ENCODE measurements at regions not wholly inside any gene's neighbourhood (a gene's known extent, or its start where the extent isn't known, plus 50 kb on each side); places are given as distances from the start of the nearest gene placed in this dataset.

DNA sequence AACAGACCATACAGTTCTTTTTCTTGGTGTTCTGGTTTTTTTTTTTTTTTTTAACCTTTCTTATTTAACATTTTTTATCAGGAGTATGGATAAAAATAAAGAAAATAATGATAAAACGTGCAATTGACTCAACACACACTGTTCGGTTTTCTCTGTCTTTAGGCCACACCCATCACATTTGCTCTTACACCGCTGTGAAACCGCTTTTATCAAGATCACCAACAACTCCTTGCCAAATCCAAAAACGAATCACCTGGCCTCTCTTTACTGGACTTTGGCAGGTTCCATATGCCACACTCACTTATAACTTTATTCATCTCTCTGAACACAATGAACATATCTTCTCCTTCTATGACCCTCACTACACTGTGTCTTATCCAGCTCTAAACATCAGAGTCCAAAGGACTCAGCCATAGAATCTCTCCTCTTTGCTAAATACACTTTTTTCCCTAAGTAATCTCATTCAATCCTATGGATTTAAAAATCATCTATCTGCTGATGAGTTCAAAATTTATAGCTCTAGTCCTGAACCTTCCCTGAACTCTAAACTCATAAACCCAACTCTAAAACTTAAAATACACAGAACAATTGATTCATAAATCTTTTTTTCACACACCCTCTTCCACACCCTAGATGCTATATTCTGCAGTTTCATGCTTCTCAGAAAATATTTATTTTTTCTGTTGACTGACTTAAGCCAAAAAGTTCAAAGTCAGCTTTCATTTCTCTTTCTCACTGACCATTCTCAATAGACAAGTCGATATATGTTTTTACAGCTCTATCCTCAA lies 800.6 kb upstream of the SOX9 start:
- Histone ChIP-seq H4K12ac (ENCODE audit: low read depth, low read length) (no peak overlapping the region), H3K23ac (ENCODE audit: low read length) (no peak overlapping the region), H3K36me3 (ENCODE audit: control insufficient read depth in 1 of 2, insufficient read depth in 2 of 2, low read length in 2 of 2) (no peaks in the 10 kb centered on the region), H2AFZ (ENCODE audit: insufficient read depth, low read length, poor library complexity) (no peak overlapping the region), H3K4me3 (ENCODE audit: low read depth, low read length) (no peak overlapping the region), H3K27me3 (ENCODE audit: insufficient read depth, low read length) (no peaks in the 10 kb centered on the region), H3K4ac (ENCODE audit: low read depth, low read length) (no peak overlapping the region), H3K14ac (ENCODE audit: low read length) (no peak overlapping the region), H3K79me2 (ENCODE audit: control insufficient read depth, insufficient read depth, low read length, poor library complexity) (no peaks in the 10 kb centered on the region), H3K27ac (ENCODE audit: low read depth, low read length) (no peak overlapping the region), H3K9ac (ENCODE audit: low read length) (no peak overlapping the region), H2BK5ac (ENCODE audit: low read depth, low read length, poor library complexity) (no peak overlapping the region), H4K91ac (ENCODE audit: low read depth, low read length) (no peak overlapping the region), H3K9me3 (ENCODE audit: insufficient read depth, low read depth, low read length) (no peaks in the 10 kb centered on the region), H3K4me2 (ENCODE audit: low read length) (no peak overlapping the region), H3K4me1 (ENCODE audit: control insufficient read depth in 1 of 2, insufficient read depth in 2 of 2, low read length in 2 of 2) (no peaks in the 10 kb centered on the region), H2BK120ac (ENCODE audit: insufficient read depth, low read length, poor library complexity) (no peak overlapping the region), H2BK12ac (ENCODE audit: low read length) (no peak overlapping the region), H3K79me1 (ENCODE audit: low read length) (no peaks in the 10 kb centered on the region), H4K8ac (ENCODE audit: low read depth, low read length) (no peak overlapping the region), H2AK5ac (ENCODE audit: low read length) (no peak overlapping the region), H3K18ac (ENCODE audit: low read length) (no peak overlapping the region)
- no peak for DNase-seq
- no CpG with 5 or more reads among the region's 6 CpGs for WGBS (ENCODE audit: extremely low coverage, insufficient coverage, insufficient read length)

GRCh38 chr17:71325117-71325516 lies 795.7 kb upstream of the SOX9 start:
- WGBS (ENCODE audit: extremely low coverage, insufficient coverage, insufficient read length) = no CpG with 5 or more reads among the region's 1 CpG
- H3K18ac ChIP-seq (ENCODE audit: low read length) = no peak overlapping the region
- no peaks in the 10 kb centered on the region for H3K36me3 ChIP-seq (ENCODE audit: control insufficient read depth in 1 of 2, insufficient read depth in 2 of 2, low read length in 2 of 2)
- H3K4me1 ChIP-seq (ENCODE audit: control insufficient read depth in 1 of 2, insufficient read depth in 2 of 2, low read length in 2 of 2) = no peaks in the 10 kb centered on the region
- H3K9ac ChIP-seq (ENCODE audit: low read length) = no peak overlapping the region
- H4K91ac ChIP-seq (ENCODE audit: low read depth, low read length) = no peak overlapping the region
- no peaks in the 10 kb centered on the region for H3K79me1 ChIP-seq (ENCODE audit: low read length)
- H3K4me2 ChIP-seq (ENCODE audit: low read length) = no peak overlapping the region
- H3K79me2 ChIP-seq (ENCODE audit: control insufficient read depth, insufficient read depth, low read length, poor library complexity) = no peaks in the 10 kb centered on the region
- H2AK5ac ChIP-seq (ENCODE audit: low read length) = no peak overlapping the region
- H4K12ac ChIP-seq (ENCODE audit: low read depth, low read length) = no peak overlapping the region
- no peak overlapping the region for H2BK120ac ChIP-seq (ENCODE audit: insufficient read depth, low read length, poor library complexity)
- no peak overlapping the region for H3K14ac ChIP-seq (ENCODE audit: low read length)
- no peaks in the 10 kb centered on the region for H3K9me3 ChIP-seq (ENCODE audit: insufficient read depth, low read depth, low read length)
- H3K27ac ChIP-seq (ENCODE audit: low read depth, low read length) = no peak overlapping the region
- no peak overlapping the region for H4K8ac ChIP-seq (ENCODE audit: low read depth, low read length)
- H2AFZ ChIP-seq (ENCODE audit: insufficient read depth, low read length, poor library complexity) = no peak overlapping the region
- DNase-seq = no peak
- no peak overlapping the region for H3K23ac ChIP-seq (ENCODE audit: low read length)
- H3K4ac ChIP-seq (ENCODE audit: low read depth, low read length) = no peak overlapping the region
- no peak overlapping the region for H3K4me3 ChIP-seq (ENCODE audit: low read depth, low read length)
- no peak overlapping the region for H2BK12ac ChIP-seq (ENCODE audit: low read length)
- no peak overlapping the region for H2BK5ac ChIP-seq (ENCODE audit: low read depth, low read length, poor library complexity)
- no peaks in the 10 kb centered on the region for H3K27me3 ChIP-seq (ENCODE audit: insufficient read depth, low read length)

DNA sequence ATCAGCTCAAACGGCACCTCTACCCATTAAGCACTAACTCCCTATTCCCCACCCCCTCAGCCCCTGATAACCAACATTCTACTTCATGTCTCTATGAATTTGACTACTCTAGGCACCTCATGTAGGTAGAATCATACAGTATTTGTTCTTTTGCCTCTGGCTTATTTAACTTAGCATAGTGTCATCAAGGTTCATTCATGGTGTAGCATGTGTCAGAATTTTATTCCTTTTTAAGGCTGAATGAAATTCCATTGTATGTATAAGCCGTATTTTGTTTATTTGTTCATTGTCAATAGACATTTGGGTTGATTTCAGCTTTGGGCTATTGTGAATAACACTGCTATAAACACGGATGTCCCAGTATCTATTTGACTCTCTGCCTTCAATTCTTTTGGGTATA lies 794.9 kb upstream of the SOX9 start:
- no peak overlapping the region for H3K27ac ChIP-seq (ENCODE audit: low read depth, low read length)
- H3K27me3 ChIP-seq (ENCODE audit: insufficient read depth, low read length) = no peaks in the 10 kb centered on the region
- no peak overlapping the region for H4K91ac ChIP-seq (ENCODE audit: low read depth, low read length)
- no peak overlapping the region for H3K23ac ChIP-seq (ENCODE audit: low read length)
- H2AK5ac ChIP-seq (ENCODE audit: low read length) = no peak overlapping the region
- no peak overlapping the region for H4K8ac ChIP-seq (ENCODE audit: low read depth, low read length)
- no peak overlapping the region for H2BK5ac ChIP-seq (ENCODE audit: low read depth, low read length, poor library complexity)
- no peak overlapping the region for H3K14ac ChIP-seq (ENCODE audit: low read length)
- H3K4ac ChIP-seq (ENCODE audit: low read depth, low read length) = no peak overlapping the region
- H3K4me2 ChIP-seq (ENCODE audit: low read length) = no peak overlapping the region
- no peak overlapping the region for H4K12ac ChIP-seq (ENCODE audit: low read depth, low read length)
- H2AFZ ChIP-seq (ENCODE audit: insufficient read depth, low read length, poor library complexity) = no peak overlapping the region
- no peak overlapping the region for H3K18ac ChIP-seq (ENCODE audit: low read length)
- no peak overlapping the region for H2BK120ac ChIP-seq (ENCODE audit: insufficient read depth, low read length, poor library complexity)
- H3K36me3 ChIP-seq (ENCODE audit: control insufficient read depth in 1 of 2, insufficient read depth in 2 of 2, low read length in 2 of 2) = no peaks in the 10 kb centered on the region
- H3K4me1 ChIP-seq (ENCODE audit: control insufficient read depth in 1 of 2, insufficient read depth in 2 of 2, low read length in 2 of 2) = no peaks in the 10 kb centered on the region
- WGBS (ENCODE audit: extremely low coverage, insufficient coverage, insufficient read length) = no CpG with 5 or more reads among the region's 3 CpGs
- H2BK12ac ChIP-seq (ENCODE audit: low read length) = no peak overlapping the region
- no peak overlapping the region for H3K9ac ChIP-seq (ENCODE audit: low read length)
- H3K79me2 ChIP-seq (ENCODE audit: control insufficient read depth, insufficient read depth, low read length, poor library complexity) = no peaks in the 10 kb centered on the region
- no peaks in the 10 kb centered on the region for H3K79me1 ChIP-seq (ENCODE audit: low read length)
- H3K4me3 ChIP-seq (ENCODE audit: low read depth, low read length) = no peak overlapping the region
- DNase-seq = no peak
- H3K9me3 ChIP-seq (ENCODE audit: insufficient read depth, low read depth, low read length) = no peaks in the 10 kb centered on the region

- H3K14ac ChIP-seq (ENCODE audit: low read length) = no peak overlapping the region
- no peaks in the 10 kb centered on the region for H3K27me3 ChIP-seq (ENCODE audit: insufficient read depth, low read length)
- no peak for DNase-seq
- no peak overlapping the region for H3K27ac ChIP-seq (ENCODE audit: low read depth, low read length)
- WGBS (ENCODE audit: extremely low coverage, insufficient coverage, insufficient read length) = no CpG with 5 or more reads among the region's 5 CpGs
- no peaks in the 10 kb centered on the region for H3K79me1 ChIP-seq (ENCODE audit: low read length)
- H4K12ac ChIP-seq (ENCODE audit: low read depth, low read length) = no peak overlapping the region
- H3K36me3 ChIP-seq (ENCODE audit: control insufficient read depth in 1 of 2, insufficient read depth in 2 of 2, low read length in 2 of 2) = no peaks in the 10 kb centered on the region
- H2BK5ac ChIP-seq (ENCODE audit: low read depth, low read length, poor library complexity) = no peak overlapping the region
- H2BK120ac ChIP-seq (ENCODE audit: insufficient read depth, low read length, poor library complexity) = no peak overlapping the region
- no peak overlapping the region for H3K9ac ChIP-seq (ENCODE audit: low read length)
- no peak overlapping the region for H4K91ac ChIP-seq (ENCODE audit: low read depth, low read length)
- no peak overlapping the region for H3K18ac ChIP-seq (ENCODE audit: low read length)
- H2AK5ac ChIP-seq (ENCODE audit: low read length) = no peak overlapping the region
- no peak overlapping the region for H3K4me2 ChIP-seq (ENCODE audit: low read length)
- H3K4ac ChIP-seq (ENCODE audit: low read depth, low read length) = no peak overlapping the region
- H2BK12ac ChIP-seq (ENCODE audit: low read length) = no peak overlapping the region
- H3K79me2 ChIP-seq (ENCODE audit: control insufficient read depth, insufficient read depth, low read length, poor library complexity) = no peaks in the 10 kb centered on the region
- H4K8ac ChIP-seq (ENCODE audit: low read depth, low read length) = no peak overlapping the region
- no peak overlapping the region for H2AFZ ChIP-seq (ENCODE audit: insufficient read depth, low read length, poor library complexity)
- no peaks in the 10 kb centered on the region for H3K4me1 ChIP-seq (ENCODE audit: control insufficient read depth in 1 of 2, insufficient read depth in 2 of 2, low read length in 2 of 2)
- no peak overlapping the region for H3K4me3 ChIP-seq (ENCODE audit: low read depth, low read length)
- H3K9me3 ChIP-seq (ENCODE audit: insufficient read depth, low read depth, low read length) = no peaks in the 10 kb centered on the region
- H3K23ac ChIP-seq (ENCODE audit: low read length) = no peak overlapping the region
These were observed 793.3 kb upstream of the SOX9 start for GRCh38 chr17:71327376-71328059.
